CD4-positive, alpha-beta T cell treated with Interleukin-15 for 1 hour (primary cell): ENCODE measurements at regions not wholly inside any gene's neighbourhood (a gene's known extent, or its start where the extent isn't known, plus 50 kb on each side); places are given as distances from the start of the nearest gene placed in this dataset.
A peak's percentile ranks its signal among the peaks of the same experiment; 100 is the strongest.

Source experiments
- DNase-seq: peaks from one replicate; pipeline ENCODE4 v3.0.0-alpha.2; 2020

- no peak for DNase-seq
Measured at GRCh38 chr2:136257893-136258292, 139.9 kb upstream of the CXCR4 start.

DNA sequence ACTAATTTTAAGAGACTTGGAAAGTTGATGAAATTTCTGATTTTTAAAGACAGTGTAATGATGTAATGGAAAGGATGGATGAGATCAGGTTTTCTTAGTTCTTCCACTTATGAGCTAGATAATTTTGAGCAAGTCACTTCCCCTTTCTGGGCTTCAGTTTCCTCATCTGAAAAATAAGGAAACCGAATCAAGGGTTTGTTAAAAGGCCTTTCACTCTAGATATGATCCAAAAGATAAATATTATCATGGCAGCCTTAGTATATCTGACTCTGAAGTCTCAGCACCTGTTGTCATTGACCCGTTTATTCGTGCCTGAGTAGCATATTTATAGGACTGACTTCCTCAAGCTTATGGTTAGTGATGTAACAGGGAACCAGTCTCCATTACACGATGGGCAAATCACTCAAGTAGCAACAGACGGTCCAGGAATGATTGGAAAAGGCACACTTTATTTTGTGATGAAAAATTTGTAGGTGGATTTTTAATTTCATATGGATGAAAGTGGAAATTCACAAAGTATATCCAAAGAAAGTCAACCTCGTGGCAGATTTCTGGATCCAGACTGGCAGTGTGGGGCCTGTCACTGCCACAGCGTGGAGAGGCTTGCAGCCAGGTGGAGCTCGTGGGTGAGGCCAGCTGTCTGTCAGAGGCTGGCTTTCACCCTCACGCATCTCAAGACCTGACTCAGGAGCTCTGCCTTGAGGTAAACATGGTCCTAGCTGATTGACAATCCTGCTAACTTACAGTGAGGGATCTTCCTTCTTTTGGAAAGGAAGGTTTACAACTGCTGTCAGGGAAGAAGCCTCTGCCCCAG lies 137.9 kb upstream of the CXCR4 start:
- peak; percentile 53 for DNase-seq

GRCh38 chr2:136255127-136255526 lies 137.2 kb upstream of the CXCR4 start:
- no peak for DNase-seq

- no peak for DNase-seq
Measured at GRCh38 chr2:136254681-136255080, 136.7 kb upstream of the CXCR4 start.

DNA sequence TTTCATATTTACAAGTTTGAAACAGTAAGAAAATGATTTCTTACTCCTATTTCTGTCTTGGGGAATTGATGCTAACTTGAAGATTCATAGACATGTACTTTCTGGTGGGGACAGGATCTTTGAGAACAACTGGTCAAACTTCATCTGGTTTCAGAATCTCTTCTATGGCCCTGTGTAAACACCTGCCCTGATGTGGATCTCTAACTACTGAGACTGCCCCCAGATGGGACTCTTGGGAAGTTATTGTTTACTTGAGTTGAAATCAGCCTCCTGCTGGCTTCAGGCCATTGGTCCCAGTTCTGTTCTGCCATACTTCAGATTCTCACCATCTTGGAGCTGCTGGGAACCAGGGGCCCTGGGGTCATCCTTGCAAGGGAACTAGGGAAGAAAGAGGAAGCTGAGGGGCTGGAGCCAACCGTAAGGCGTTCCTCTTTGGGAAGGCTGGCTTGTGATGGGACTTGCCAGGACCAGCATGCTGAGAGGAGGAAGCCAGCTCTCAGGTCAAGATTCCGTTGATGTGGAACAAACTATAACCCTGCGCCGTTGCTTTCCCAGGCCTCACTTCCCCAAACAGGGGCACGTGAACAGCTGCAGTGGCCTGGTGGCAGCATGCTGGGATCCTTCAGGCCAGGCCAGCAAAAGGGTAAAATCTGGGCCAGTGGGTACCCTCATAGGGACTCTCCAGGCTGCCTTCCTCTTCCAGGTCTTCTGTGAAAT lies 135.5 kb upstream of the CXCR4 start:
- peak; percentile 57 for DNase-seq

GRCh38 chr2:136251885-136252585 lies 134.1 kb upstream of the CXCR4 start:
- DNase-seq, result no peak

DNA sequence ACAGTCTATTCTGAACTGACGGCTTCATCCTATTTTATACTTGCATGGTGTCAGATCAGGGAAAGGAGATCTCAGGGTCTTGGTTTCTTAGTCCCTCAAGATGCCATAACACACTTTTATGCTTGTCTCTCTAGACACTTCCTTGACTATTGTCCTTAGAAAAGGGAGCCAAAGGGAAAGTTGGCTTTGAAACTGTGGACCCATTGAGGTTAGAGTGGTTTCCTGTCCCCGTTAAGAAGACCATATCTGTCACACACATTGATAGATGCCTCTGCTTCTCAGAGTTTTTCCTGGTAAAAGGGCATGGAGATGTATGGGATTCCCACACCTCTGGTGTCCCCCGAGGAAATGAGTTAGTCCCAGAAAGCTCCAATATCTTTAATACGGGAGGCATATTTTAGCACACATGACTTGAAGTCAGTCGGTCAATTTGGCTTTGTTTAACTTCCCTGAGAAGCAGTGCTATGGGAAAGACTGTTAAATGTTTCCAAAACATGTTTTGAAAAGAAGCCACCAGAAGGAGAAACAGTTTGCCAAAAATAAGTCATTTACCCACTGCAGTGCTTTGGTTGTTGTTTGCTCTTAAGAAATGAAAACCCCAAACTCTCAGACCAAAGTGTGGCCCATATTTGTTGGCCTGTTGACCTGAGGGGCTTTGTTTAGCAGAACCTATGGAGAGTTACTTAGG lies 133.4 kb upstream of the CXCR4 start:
- no peak for DNase-seq

DNA sequence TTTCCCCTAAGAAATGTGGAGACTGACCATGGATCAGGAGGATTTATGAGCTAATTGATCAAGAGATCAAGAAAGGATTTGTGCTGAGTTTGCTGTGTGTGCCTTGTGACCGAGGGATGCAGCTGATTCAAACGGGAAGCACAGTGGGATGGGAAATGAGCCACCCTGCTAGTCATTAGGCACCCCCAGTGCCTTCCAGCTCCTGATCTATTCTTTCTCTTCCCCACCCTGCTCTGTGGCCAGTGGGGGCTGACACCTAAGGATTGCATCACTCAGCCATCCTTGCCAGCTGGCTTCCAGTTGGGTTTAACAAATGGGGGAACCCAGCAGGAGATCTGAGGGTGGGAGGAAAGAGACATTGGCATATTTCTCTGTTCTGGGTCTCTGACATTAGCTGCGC lies 132.2 kb upstream of the CXCR4 start:
- no peak for DNase-seq

GRCh38 chr2:136248907-136249306 lies 131.0 kb upstream of the CXCR4 start:
- no peak for DNase-seq

DNA sequence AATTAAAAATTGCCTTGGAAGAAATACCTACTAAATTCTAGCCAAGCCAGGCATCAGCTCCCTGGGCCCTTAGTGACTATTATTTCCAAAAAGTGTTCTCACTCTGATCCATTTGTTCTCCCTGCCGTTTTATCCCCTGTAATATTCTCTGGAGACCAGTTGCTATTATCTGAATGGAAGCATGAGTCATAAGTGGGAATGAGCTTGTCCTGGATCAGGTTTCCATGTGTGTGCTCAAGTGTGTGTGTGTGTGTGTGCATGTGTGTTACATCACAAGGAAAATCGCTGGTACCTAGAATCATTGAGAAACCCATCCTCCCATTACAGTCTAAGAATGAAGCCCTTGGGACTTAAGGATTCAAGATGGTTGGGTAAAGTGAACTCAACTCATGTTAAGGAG lies 130.3 kb upstream of the CXCR4 start:
- DNase-seq, result no peak

DNA sequence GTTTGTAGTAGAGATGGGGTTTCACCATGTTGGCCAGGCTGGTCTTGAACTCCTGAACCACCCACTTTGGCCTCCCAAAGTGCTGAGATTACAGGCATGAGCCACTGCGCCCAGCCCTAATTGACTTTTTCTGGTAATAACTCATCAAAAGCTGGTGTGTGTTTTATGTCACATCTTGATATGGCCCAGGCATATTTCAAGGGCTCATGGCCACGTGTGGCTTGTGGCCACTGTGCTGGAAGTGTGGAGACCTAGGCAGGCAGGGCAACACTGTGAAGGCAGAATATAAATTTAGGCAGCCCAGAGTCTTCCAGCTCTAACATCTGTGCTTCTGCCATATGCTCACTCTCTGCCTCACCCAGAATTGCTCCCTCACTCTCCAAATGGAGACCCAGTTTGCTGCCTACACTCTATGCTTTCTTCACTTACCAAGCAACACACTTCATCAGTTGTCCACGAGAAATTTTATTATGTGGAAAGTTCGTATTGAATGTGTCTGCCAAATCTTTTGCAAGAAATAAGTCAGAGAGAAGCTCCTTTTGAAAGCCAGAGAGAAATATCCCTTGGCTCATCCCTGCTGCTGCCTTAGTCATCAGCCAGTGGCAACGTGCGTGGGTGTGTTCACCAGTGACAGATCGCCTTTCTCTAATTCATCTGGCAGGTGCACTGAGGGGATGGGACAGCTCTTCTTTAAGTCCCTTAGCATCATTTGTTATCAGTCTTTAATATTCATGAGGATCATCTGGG lies 129.4 kb upstream of the CXCR4 start:
- DNase-seq, result no peak

GRCh38 chr2:136246086-136246669 lies 128.2 kb upstream of the CXCR4 start:
- peak; percentile 71 for DNase-seq

GRCh38 chr2:136245211-136245610 lies 127.3 kb upstream of the CXCR4 start:
- no peak for DNase-seq

GRCh38 chr2:136244536-136244885 lies 126.6 kb upstream of the CXCR4 start:
- no peak for DNase-seq

DNA sequence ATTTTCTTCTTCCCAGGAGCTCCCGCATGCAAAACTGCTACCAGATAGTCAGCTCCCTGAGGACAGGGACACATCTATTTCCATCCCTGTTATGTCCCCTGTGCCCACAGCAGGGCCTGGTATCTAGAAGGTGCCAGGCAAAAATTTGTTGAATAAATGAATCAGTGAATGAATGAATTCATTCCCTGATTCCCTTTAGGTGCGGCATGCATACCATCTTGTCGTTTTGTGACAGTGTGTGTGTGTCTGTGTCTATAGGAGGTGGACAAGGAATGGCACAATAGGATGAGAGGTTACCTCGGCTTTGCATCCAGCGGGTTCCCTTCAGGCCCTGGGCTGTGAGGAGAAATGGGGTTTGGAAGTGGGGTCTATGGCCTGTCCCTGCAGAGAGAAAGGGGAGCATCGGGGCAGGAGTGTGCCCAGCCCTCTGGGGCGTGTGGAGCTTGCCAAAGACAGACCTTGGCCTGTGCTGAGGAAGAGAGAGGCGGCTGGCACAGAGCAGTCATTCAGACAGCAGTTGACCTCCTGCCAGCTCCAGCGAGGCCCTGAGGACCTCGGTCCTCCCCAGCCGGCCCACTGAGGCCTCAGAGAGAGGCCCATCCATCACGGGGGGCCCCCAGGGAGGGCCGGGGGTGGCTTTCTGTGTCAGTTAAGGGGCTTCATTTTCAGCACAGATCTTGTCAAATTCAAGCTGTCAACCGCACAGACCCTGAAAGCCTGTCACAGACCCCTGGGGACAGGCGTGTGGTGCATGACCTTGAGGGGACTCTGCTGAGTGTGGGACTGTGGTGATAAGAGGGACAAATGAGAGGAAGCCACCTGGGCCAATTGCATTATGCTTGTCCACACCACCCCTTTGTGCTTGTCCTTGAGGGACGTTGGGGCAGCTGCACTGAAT lies 125.9 kb upstream of the CXCR4 start:
- no peak for DNase-seq

DNA sequence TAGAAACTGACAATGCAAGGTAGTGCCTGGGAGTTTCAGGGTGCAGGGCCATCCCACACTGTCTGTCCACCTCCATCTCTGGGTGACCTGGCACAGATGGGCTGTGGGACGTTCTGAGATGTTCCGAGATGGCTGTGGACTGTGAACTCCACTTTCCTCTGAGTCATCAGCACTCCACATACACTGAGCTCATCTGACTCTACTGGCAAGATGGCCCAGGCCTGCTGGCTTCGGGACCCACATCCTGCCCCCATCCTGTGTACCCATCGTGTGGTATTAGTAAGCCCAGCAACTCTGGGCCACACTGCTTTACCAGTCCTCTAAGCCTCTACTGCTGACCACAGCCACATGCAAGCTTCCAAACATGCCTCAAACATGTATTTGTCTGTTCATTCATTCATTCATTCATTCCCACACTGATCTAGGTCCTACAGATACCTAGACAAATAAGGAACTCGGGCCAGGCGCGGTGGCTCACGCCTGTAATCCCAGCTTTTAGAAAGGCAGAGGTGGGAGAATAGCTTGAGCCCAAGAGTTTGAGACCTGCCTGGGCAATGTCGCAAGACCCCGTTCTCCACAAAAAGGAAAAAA lies 124.8 kb upstream of the CXCR4 start:
- DNase-seq, result peak; percentile 53

GRCh38 chr2:136242100-136242499 lies 124.2 kb upstream of the CXCR4 start:
- DNase-seq, result no peak

- DNase-seq, result peak; percentile 72
Measured at GRCh38 chr2:136239079-136239685, 121.2 kb upstream of the CXCR4 start.

GRCh38 chr2:136238286-136239078 lies 120.5 kb upstream of the CXCR4 start:
- peak; percentile 73 for DNase-seq
